ENCODE measurements at regions not wholly inside any gene's neighbourhood (a gene's known extent, or its start where the extent isn't known, plus 50 kb on each side); places are given as distances from the start of the nearest gene placed in this dataset.

DNA sequence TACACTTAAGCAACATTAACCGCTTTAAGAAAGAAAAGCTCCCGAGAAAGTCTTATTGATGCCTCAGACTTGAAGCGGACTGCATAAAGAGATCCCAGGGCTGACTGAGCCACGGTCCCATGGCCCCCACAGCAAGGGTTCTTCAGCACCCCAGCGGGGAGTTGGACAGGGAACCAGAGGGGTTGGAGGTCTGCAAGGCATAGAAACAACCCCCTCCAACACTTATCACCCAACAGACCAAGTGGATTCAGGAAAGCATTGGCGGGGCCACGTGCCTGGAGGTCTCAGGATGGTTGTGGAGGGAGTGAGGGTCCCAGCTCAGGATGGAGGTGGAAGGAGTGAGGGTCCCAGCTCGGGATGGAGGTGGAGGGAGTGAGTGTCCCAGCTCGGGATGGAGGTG lies 143.7 kb upstream of the IRX2 start:
- TF ChIP-seq POLR2AphosphoS5 (IDR thresholded peaks at IDR 0.05; ENCODE audit: low read depth, low read length) (no peak), SIN3A (IDR thresholded peaks at IDR 0.05; ENCODE audit: borderline replicate concordance, insufficient read depth, low read depth, low read length) (no peak)
- TF ChIP-seq, protein P1, sequence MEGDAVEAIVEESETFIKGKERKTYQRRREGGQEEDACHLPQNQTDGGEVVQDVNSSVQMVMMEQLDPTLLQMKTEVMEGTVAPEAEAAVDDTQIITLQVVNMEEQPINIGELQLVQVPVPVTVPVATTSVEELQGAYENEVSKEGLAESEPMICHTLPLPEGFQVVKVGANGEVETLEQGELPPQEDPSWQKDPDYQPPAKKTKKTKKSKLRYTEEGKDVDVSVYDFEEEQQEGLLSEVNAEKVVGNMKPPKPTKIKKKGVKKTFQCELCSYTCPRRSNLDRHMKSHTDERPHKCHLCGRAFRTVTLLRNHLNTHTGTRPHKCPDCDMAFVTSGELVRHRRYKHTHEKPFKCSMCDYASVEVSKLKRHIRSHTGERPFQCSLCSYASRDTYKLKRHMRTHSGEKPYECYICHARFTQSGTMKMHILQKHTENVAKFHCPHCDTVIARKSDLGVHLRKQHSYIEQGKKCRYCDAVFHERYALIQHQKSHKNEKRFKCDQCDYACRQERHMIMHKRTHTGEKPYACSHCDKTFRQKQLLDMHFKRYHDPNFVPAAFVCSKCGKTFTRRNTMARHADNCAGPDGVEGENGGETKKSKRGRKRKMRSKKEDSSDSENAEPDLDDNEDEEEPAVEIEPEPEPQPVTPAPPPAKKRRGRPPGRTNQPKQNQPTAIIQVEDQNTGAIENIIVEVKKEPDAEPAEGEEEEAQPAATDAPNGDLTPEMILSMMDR (IDR thresholded peaks at IDR 0.05) = no peak
- TF ChIP-seq, protein P2, sequence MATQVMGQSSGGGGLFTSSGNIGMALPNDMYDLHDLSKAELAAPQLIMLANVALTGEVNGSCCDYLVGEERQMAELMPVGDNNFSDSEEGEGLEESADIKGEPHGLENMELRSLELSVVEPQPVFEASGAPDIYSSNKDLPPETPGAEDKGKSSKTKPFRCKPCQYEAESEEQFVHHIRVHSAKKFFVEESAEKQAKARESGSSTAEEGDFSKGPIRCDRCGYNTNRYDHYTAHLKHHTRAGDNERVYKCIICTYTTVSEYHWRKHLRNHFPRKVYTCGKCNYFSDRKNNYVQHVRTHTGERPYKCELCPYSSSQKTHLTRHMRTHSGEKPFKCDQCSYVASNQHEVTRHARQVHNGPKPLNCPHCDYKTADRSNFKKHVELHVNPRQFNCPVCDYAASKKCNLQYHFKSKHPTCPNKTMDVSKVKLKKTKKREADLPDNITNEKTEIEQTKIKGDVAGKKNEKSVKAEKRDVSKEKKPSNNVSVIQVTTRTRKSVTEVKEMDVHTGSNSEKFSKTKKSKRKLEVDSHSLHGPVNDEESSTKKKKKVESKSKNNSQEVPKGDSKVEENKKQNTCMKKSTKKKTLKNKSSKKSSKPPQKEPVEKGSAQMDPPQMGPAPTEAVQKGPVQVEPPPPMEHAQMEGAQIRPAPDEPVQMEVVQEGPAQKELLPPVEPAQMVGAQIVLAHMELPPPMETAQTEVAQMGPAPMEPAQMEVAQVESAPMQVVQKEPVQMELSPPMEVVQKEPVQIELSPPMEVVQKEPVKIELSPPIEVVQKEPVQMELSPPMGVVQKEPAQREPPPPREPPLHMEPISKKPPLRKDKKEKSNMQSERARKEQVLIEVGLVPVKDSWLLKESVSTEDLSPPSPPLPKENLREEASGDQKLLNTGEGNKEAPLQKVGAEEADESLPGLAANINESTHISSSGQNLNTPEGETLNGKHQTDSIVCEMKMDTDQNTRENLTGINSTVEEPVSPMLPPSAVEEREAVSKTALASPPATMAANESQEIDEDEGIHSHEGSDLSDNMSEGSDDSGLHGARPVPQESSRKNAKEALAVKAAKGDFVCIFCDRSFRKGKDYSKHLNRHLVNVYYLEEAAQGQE (IDR thresholded peaks at IDR 0.05; ENCODE audit: insufficient read depth in 1 of 2, low read depth in 2 of 2, low read length in 1 of 2) = no peak

All from Panc1 (cell line).